GM12878 (cell line): ENCODE measurements at regions not wholly inside any gene's neighbourhood (a gene's known extent, or its start where the extent isn't known, plus 50 kb on each side); places are given as distances from the start of the nearest gene placed in this dataset.

Source experiments
- ATAC-seq: fragments of 200-7000 bp; cut with Tn5 transposase; 3 replicates; pipeline ENCODE4 v1.9.1; 2020; ENCODE audit warnings: mild to moderate bottlenecking, moderate library complexity
- BruUV-seq: library from RNA; stranded (reverse); fragments of 400-500 nt; replicated peaks from 2 replicates; lab custom pipeline; 2021; lab: Mats Ljungman, UMichigan
- CTCF ChIA-PET: fragments of 300-600 bp; sonication (Branson Sonifier 250); formaldehyde crosslinking; extraction: SDS; loops from one replicate; lab custom pipeline; 2021; ENCODE audit warnings: inconsistent platforms; lab: Yijun Ruan, JAX
- POLR2A ChIA-PET: fragments of 350-600 bp; formaldehyde crosslinking; extraction: SDS; loops from one replicate; lab custom pipeline; 2021; ENCODE audit warnings: inconsistent platforms; lab: Charles Lee
- RAD21 ChIA-PET: fragments of 300-600 bp; sonication (Branson Sonifier 250); formaldehyde crosslinking; loops from one replicate; lab custom pipeline; 2023; ENCODE audit warnings: antibody characterized with exemption; ENCODE audit not compliant: unreplicated experiment; lab: Charles Lee
- SMC1A ChIA-PET: fragments of 300-600 bp; sonication (Branson Sonifier 250); formaldehyde crosslinking; loops from one replicate; lab custom pipeline; 2023; ENCODE audit not compliant: unreplicated experiment, uncharacterized antibody; lab: Charles Lee
- DNase-seq: peaks from one replicate; pipeline ENCODE4 v3.0.0-alpha.2; 2011; ENCODE audit warnings: low read depth, low spot score
- FAIRE-seq: peaks from 3 replicates; lab custom pipeline; 2011; peaks lifted over from hg19 to GRCh38; lab: Jason Lieb, UNC
- H2AFZ ChIP-seq: 2 replicates; pipeline ENCODE4 v1.6.0; 2011; ENCODE audit warnings: low read depth, low read length, control low read depth; ENCODE audit not compliant: control insufficient read depth
- H3K27ac ChIP-seq: 2 replicates; pipeline ENCODE4 v1.5.1; 2011; ENCODE audit warnings: control low read depth; ENCODE audit not compliant: control insufficient read depth, insufficient read depth
- H3K27me3 ChIP-seq, 2 experiments: replicated peaks in 1 of 2; 2 replicates each; pipeline versions ENCODE4 v1.6.0 to v1.6.1; 2011; ENCODE audit warnings: low read length in 1 of 2; ENCODE audit not compliant: control insufficient read depth in 2 of 2, insufficient read depth in 2 of 2
- H3K36me3 ChIP-seq, 2 experiments: 2 replicates each; pipeline ENCODE4 v1.5.1; 2011; ENCODE audit warnings: low read length in 1 of 2; ENCODE audit not compliant: control insufficient read depth in 2 of 2, insufficient read depth in 2 of 2
- H3K4me1 ChIP-seq: 2 replicates; pipeline ENCODE4 v1.6.1; 2011; ENCODE audit warnings: mild to moderate bottlenecking, low read length, moderate library complexity, mixed read lengths; ENCODE audit not compliant: control insufficient read depth, insufficient read depth
- H3K4me2 ChIP-seq: 2 replicates; pipeline ENCODE4 v1.6.0; 2011; ENCODE audit warnings: control low read depth; ENCODE audit not compliant: control insufficient read depth, insufficient read depth
- H3K4me3 ChIP-seq: fragments of 200-600 bp; sonication (generic); 2 replicates; pipeline ENCODE4 v1.5.1; 2016
- H3K79me2 ChIP-seq: 2 replicates; pipeline ENCODE4 v1.6.0; 2011; ENCODE audit warnings: low read length; ENCODE audit not compliant: control insufficient read depth, insufficient read depth
- H3K9ac ChIP-seq: 2 replicates; pipeline ENCODE4 v1.8.0; 2011; ENCODE audit warnings: low read length, control low read depth, mixed read lengths; ENCODE audit not compliant: control insufficient read depth, insufficient read depth
- H3K9me3 ChIP-seq: replicated peaks from 3 replicates; pipeline ENCODE4 v1.5.1; 2011; ENCODE audit warnings: mild to moderate bottlenecking, low read length; ENCODE audit not compliant: control insufficient read depth, insufficient read depth
- H4K20me1 ChIP-seq: 2 replicates; pipeline ENCODE4 v1.6.0; 2011; ENCODE audit not compliant: control insufficient read depth, insufficient read depth
- EP300 ChIP-seq, 2 experiments: fragments of 150-350 bp in 1 of 2; IDR thresholded peaks; 2 replicates each; pipeline ENCODE4 v1.6.1; 2011 to 2012; ENCODE audit warnings: low read depth in 2 of 2, low read length in 2 of 2, borderline replicate concordance in 1 of 2, improper control_type of control experiment in 1 of 2, inconsistent platforms in 1 of 2; ENCODE audit not compliant: control insufficient read depth in 1 of 2
- MEF2A ChIP-seq: IDR thresholded peaks from 2 replicates; pipeline ENCODE4 v1.6.1; 2011; ENCODE audit warnings: low read depth, mild to moderate bottlenecking, low read length, moderate library complexity; ENCODE audit not compliant: insufficient read depth
- MXI1 ChIP-seq: fragments of 150-350 bp; IDR thresholded peaks from 2 replicates; pipeline ENCODE4 v1.6.1; 2011; ENCODE audit warnings: low read depth, mild to moderate bottlenecking, inconsistent platforms, low read length, improper control_type of control experiment
- NFXL1 ChIP-seq: fragments of 450-650 bp; IDR thresholded peaks from 2 replicates; pipeline ENCODE4 v1.6.1; 2017; ENCODE audit warnings: antibody characterized with exemption, mild to moderate bottlenecking, borderline replicate concordance
- RAD21 ChIP-seq: IDR thresholded peaks from 2 replicates; pipeline ENCODE4 v1.6.1; 2011; ENCODE audit warnings: mild to moderate bottlenecking, low read depth, low read length, moderate library complexity; ENCODE audit not compliant: insufficient read depth
- STAT3 ChIP-seq: IDR thresholded peaks from 2 replicates; pipeline ENCODE4 v1.6.1; 2011; ENCODE audit warnings: low read depth, low read length, improper control_type of control experiment
- SUPT20H ChIP-seq: IDR thresholded peaks from 2 replicates; pipeline ENCODE4 v1.6.1; 2011; ENCODE audit warnings: low read depth, mild to moderate bottlenecking, low read length, moderate library complexity, borderline replicate concordance; ENCODE audit not compliant: control insufficient read depth
- ZBED1 ChIP-seq: IDR thresholded peaks from 2 replicates; pipeline ENCODE4 v1.6.1; 2016; ENCODE audit warnings: borderline replicate concordance
- WGBS: methylation state at CpG from one replicate; pipeline ENCODE4 v1.1.6; 2016; ENCODE audit warnings: low lambda C conversion rate; ENCODE audit not compliant: insufficient replicate concordance, insufficient coverage; ENCODE audit errors: missing lambda C conversion rate; 5-methylcytosine and 5-hydroxymethylcytosine counted together
- in situ Hi-C: fragments of 300-500 bp; cut with MboI; formaldehyde crosslinking; loops from 9 replicates; pipeline ENCODE4 v1.14.3; 2018; ENCODE audit warnings: mixed read lengths
- intact Hi-C: fragments of 100-400 bp; cut with micrococcal nuclease; formaldehyde crosslinking; loops from one replicate; pipeline ENCODE4 v1.14.2; 2022; ENCODE audit not compliant: unreplicated experiment
- TF ChIP-seq, protein P1 (sequence below): IDR thresholded peaks from 2 replicates; pipeline ENCODE4 v1.6.1; 2011; ENCODE audit warnings: low read depth, low read length, improper control_type of control experiment, borderline replicate concordance
- TF ChIP-seq, protein P2 (sequence below): fragments of 150-350 bp; IDR thresholded peaks from 2 replicates; pipeline ENCODE4 v1.6.1; 2016; ENCODE audit warnings: low read depth, low read length
- TF ChIP-seq, protein P3 (sequence below): IDR thresholded peaks from 2 replicates; pipeline ENCODE4 v1.6.1; 2011; ENCODE audit warnings: borderline replicate concordance, low read depth, mild to moderate bottlenecking, moderate library complexity, low read length; ENCODE audit not compliant: insufficient read depth, poor library complexity, severe bottlenecking
- TF ChIP-seq, protein P4 (sequence below): fragments of 450-650 bp; formaldehyde crosslinking; IDR thresholded peaks from 2 replicates; pipeline ENCODE4 v1.4.0; 2022; ENCODE audit warnings: mild to moderate bottlenecking, moderate library complexity

DNA sequence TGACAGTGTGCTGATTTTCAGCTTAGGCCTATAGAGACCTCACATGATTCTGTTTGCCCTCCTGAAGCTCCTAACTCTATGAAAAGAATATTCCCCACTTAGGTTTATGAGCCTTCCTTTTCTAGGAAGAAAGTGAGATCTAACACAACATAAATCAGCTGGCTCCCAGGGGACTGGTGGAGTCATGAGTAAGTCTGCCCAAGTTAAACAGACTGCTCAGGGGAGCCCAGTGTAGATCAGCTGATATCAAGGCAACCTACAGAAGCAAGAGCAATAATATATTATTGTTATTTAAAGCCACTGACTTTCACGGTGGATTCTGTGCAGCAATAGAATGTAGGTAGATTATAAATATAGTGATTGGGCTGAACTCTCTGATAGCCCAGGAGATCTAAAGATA is 1978.6 kb upstream of the CDH6 start:
- no peaks in the 10 kb centered on the region for H3K79me2 ChIP-seq
- intact Hi-C loops = no loop called here
- FAIRE-seq (no peak), ATAC-seq (no peak), DNase-seq (no peak)
- H3K4me3 ChIP-seq = no peak overlapping the region
- no peak overlapping the region for H3K4me2 ChIP-seq
- no peak overlapping the region for H2AFZ ChIP-seq
- no TSS peak for BruUV-seq
- H4K20me1 ChIP-seq = no peaks in the 10 kb centered on the region
- in situ Hi-C loops = no loop called here
- WGBS = 45% methylated on average over 1 of the region's 1 CpG
- ChIA-PET CTCF (no interaction called here), POLR2A (no interaction called here), SMC1A (no interaction called here), RAD21 (no interaction called here)
- H3K27me3 ChIP-seq = no peaks in the 10 kb centered on the region
- H3K9me3 ChIP-seq = no peaks in the 10 kb centered on the region
- no peaks in the 10 kb centered on the region for H3K4me1 ChIP-seq
- H3K36me3 ChIP-seq = no peaks in the 10 kb centered on the region
- no peak overlapping the region for H3K9ac ChIP-seq
- no peak overlapping the region for H3K27ac ChIP-seq
- TF ChIP-seq NFXL1 (no peak), RAD21 (no peak), MXI1 (no peak), ZBED1 (no peak), STAT3 (no peak), EP300 (IDR thresholded peaks at IDR 0.05; ENCODE audit: borderline replicate concordance in 1 of 2, control insufficient read depth in 1 of 2, low read depth in 2 of 2, low read length in 2 of 2) (no peak), SUPT20H (no peak), MEF2A (no peak)
- TF ChIP-seq, protein P1, sequence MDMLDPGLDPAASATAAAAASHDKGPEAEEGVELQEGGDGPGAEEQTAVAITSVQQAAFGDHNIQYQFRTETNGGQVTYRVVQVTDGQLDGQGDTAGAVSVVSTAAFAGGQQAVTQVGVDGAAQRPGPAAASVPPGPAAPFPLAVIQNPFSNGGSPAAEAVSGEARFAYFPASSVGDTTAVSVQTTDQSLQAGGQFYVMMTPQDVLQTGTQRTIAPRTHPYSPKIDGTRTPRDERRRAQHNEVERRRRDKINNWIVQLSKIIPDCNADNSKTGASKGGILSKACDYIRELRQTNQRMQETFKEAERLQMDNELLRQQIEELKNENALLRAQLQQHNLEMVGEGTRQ = no peak
- TF ChIP-seq, protein P2, sequence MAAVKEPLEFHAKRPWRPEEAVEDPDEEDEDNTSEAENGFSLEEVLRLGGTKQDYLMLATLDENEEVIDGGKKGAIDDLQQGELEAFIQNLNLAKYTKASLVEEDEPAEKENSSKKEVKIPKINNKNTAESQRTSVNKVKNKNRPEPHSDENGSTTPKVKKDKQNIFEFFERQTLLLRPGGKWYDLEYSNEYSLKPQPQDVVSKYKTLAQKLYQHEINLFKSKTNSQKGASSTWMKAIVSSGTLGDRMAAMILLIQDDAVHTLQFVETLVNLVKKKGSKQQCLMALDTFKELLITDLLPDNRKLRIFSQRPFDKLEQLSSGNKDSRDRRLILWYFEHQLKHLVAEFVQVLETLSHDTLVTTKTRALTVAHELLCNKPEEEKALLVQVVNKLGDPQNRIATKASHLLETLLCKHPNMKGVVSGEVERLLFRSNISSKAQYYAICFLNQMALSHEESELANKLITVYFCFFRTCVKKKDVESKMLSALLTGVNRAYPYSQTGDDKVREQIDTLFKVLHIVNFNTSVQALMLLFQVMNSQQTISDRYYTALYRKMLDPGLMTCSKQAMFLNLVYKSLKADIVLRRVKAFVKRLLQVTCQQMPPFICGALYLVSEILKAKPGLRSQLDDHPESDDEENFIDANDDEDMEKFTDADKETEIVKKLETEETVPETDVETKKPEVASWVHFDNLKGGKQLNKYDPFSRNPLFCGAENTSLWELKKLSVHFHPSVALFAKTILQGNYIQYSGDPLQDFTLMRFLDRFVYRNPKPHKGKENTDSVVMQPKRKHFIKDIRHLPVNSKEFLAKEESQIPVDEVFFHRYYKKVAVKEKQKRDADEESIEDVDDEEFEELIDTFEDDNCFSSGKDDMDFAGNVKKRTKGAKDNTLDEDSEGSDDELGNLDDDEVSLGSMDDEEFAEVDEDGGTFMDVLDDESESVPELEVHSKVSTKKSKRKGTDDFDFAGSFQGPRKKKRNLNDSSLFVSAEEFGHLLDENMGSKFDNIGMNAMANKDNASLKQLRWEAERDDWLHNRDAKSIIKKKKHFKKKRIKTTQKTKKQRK = no peak
- TF ChIP-seq, protein P3, sequence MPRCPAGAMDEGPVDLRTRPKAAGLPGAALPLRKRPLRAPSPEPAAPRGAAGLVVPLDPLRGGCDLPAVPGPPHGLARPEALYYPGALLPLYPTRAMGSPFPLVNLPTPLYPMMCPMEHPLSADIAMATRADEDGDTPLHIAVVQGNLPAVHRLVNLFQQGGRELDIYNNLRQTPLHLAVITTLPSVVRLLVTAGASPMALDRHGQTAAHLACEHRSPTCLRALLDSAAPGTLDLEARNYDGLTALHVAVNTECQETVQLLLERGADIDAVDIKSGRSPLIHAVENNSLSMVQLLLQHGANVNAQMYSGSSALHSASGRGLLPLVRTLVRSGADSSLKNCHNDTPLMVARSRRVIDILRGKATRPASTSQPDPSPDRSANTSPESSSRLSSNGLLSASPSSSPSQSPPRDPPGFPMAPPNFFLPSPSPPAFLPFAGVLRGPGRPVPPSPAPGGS = no peak
- TF ChIP-seq, protein P4, sequence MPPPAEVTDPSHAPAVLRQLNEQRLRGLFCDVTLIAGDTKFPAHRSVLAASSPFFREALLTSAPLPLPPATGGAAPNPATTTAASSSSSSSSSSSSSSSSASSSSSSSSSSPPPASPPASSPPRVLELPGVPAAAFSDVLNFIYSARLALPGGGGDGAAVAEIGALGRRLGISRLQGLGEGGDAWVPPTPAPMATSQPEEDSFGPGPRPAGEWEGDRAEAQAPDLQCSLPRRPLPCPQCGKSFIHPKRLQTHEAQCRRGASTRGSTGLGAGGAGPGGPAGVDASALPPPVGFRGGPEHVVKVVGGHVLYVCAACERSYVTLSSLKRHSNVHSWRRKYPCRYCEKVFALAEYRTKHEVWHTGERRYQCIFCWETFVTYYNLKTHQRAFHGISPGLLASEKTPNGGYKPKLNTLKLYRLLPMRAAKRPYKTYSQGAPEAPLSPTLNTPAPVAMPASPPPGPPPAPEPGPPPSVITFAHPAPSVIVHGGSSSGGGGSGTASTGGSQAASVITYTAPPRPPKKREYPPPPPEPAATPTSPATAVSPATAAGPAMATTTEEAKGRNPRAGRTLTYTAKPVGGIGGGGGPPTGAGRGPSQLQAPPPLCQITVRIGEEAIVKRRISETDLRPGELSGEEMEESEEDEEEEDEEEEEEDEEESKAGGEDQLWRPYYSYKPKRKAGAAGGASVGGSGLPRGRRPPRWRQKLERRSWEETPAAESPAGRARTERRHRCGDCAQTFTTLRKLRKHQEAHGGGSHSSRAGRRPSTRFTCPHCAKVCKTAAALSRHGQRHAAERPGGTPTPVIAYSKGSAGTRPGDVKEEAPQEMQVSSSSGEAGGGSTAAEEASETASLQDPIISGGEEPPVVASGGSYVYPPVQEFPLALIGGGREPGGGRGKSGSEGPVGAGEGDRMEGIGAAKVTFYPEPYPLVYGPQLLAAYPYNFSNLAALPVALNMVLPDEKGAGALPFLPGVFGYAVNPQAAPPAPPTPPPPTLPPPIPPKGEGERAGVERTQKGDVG = no peak
